GM12878 (cell line): ENCODE measurements at regions not wholly inside any gene's neighbourhood (a gene's known extent, or its start where the extent isn't known, plus 50 kb on each side); places are given as distances from the start of the nearest gene placed in this dataset.

ENCODE experiments used
- CEBPB ChIP-seq, 2 experiments: fragments of 150-350 bp in 1 of 2; IDR thresholded peaks; 2 replicates each; pipeline ENCODE4 v1.6.1; 2012 to 2014; ENCODE audit warnings: low read depth in 2 of 2, low read length in 2 of 2, borderline replicate concordance in 1 of 2, inconsistent platforms in 1 of 2
- CHD1 ChIP-seq: IDR thresholded peaks from 2 replicates; pipeline ENCODE4 v1.6.1; 2012; ENCODE audit warnings: low read depth, low read length, improper control_type of control experiment
- E2F4 ChIP-seq: IDR thresholded peaks from 2 replicates; pipeline ENCODE4 v1.6.1; 2012; ENCODE audit warnings: low read depth, low read length, improper control_type of control experiment
- ESRRA ChIP-seq: IDR thresholded peaks from 2 replicates; pipeline ENCODE4 v1.6.1; 2012; ENCODE audit warnings: mild to moderate bottlenecking, low read length, improper control_type of control experiment
- HCFC1 ChIP-seq: fragments of 150-350 bp; IDR thresholded peaks from 2 replicates; pipeline ENCODE4 v1.6.1; 2014; ENCODE audit warnings: low read length
- POLR2AphosphoS5 ChIP-seq: IDR thresholded peaks from 2 replicates; pipeline ENCODE4 v1.6.1; 2011; ENCODE audit warnings: mild to moderate bottlenecking, low read length, inconsistent platforms
- SMARCA5 ChIP-seq: fragments of 450-650 bp; IDR thresholded peaks from 2 replicates; pipeline ENCODE4 v1.6.1; 2017; ENCODE audit warnings: mild to moderate bottlenecking
- TCF7 ChIP-seq: IDR thresholded peaks from 2 replicates; pipeline ENCODE4 v1.6.1; 2014; ENCODE audit warnings: antibody characterized with exemption, borderline replicate concordance
- TF ChIP-seq, protein P1 (sequence below): fragments of 450-650 bp; formaldehyde crosslinking; IDR thresholded peaks from 2 replicates; pipeline ENCODE4 v1.4.0; 2022; ENCODE audit warnings: mild to moderate bottlenecking, moderate library complexity

GRCh38 chr1:78383923-78384322 is 106.9 kb upstream of the PTGFR start (continued):
- TF ChIP-seq CEBPB (IDR thresholded peaks at IDR 0.05; ENCODE audit: borderline replicate concordance in 1 of 2, low read depth in 2 of 2, low read length in 2 of 2) (no peak), SMARCA5 (no peak), ESRRA (no peak), POLR2AphosphoS5 (no peak), TCF7 (no peak), E2F4 (no peak), CHD1 (no peak), HCFC1 (no peak)
- TF ChIP-seq, protein P1, sequence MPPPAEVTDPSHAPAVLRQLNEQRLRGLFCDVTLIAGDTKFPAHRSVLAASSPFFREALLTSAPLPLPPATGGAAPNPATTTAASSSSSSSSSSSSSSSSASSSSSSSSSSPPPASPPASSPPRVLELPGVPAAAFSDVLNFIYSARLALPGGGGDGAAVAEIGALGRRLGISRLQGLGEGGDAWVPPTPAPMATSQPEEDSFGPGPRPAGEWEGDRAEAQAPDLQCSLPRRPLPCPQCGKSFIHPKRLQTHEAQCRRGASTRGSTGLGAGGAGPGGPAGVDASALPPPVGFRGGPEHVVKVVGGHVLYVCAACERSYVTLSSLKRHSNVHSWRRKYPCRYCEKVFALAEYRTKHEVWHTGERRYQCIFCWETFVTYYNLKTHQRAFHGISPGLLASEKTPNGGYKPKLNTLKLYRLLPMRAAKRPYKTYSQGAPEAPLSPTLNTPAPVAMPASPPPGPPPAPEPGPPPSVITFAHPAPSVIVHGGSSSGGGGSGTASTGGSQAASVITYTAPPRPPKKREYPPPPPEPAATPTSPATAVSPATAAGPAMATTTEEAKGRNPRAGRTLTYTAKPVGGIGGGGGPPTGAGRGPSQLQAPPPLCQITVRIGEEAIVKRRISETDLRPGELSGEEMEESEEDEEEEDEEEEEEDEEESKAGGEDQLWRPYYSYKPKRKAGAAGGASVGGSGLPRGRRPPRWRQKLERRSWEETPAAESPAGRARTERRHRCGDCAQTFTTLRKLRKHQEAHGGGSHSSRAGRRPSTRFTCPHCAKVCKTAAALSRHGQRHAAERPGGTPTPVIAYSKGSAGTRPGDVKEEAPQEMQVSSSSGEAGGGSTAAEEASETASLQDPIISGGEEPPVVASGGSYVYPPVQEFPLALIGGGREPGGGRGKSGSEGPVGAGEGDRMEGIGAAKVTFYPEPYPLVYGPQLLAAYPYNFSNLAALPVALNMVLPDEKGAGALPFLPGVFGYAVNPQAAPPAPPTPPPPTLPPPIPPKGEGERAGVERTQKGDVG (CRISPR knock-in tag): no peak
